HEK293 (cell line): ENCODE measurements at regions not wholly inside any gene's neighbourhood (a gene's known extent, or its start where the extent isn't known, plus 50 kb on each side); places are given as distances from the start of the nearest gene placed in this dataset.

Experiments
- CTCF ChIA-PET: fragments of 350-600 bp; formaldehyde crosslinking; extraction: SDS; loops from one replicate; lab custom pipeline; 2021; ENCODE audit warnings: antibody characterized with exemption; lab: Yijun Ruan, JAX
- POLR2A ChIA-PET: fragments of 300-600 bp; formaldehyde crosslinking; extraction: SDS; loops from one replicate; lab custom pipeline; 2020; ENCODE audit warnings: antibody characterized with exemption, inconsistent platforms; lab: Yijun Ruan, JAX
- H3K27ac ChIP-seq: fragments of 200-500 bp; sonication (Bioruptor generic); 2 replicates; pipeline ENCODE4 v1.5.1; 2014; ENCODE audit warnings: low read depth, low read length, control low read depth, inconsistent platforms; ENCODE audit errors: extremely low read depth
- H3K36me3 ChIP-seq, 2 experiments: fragments of 200-500 bp in 1 of 2; sonication (Bioruptor generic) in 1 of 2; 1 replicate in 1 of 2; 2 replicates in 1 of 2; pipeline ENCODE4 v1.5.1; 2014 to 2017; ENCODE audit warnings: inconsistent platforms in 2 of 2, low read length in 2 of 2; ENCODE audit not compliant: control insufficient read depth in 2 of 2, insufficient read depth in 1 of 2
- H3K4me1 ChIP-seq: fragments of 200-500 bp; sonication (Bioruptor generic); 2 replicates; pipeline ENCODE4 v1.5.1; 2014; ENCODE audit warnings: mild to moderate bottlenecking, low read length, inconsistent platforms; ENCODE audit not compliant: control insufficient read depth, insufficient read depth
- H3K4me3 ChIP-seq: 2 replicates; pipeline ENCODE4 v1.5.1; 2011; ENCODE audit warnings: low read depth, mild to moderate bottlenecking, control low read depth, low read length, moderate library complexity
- H3K9me3 ChIP-seq: fragments of 200-500 bp; sonication (Bioruptor generic); 2 replicates; pipeline ENCODE4 v1.5.1; 2014; ENCODE audit warnings: low read depth, low read length, inconsistent platforms; ENCODE audit not compliant: control insufficient read depth, insufficient read depth
- GFI1B ChIP-seq: fragments of 450-650 bp; formaldehyde crosslinking; IDR thresholded peaks from 2 replicates; pipeline ENCODE4 v1.5.1; 2016; ENCODE audit warnings: missing biosample characterization, missing genetic modification characterization
- KLF17 ChIP-seq: fragments of 450-650 bp; formaldehyde crosslinking; IDR thresholded peaks from 2 replicates; pipeline ENCODE4 v1.5.1; 2016; ENCODE audit warnings: missing biosample characterization, missing genetic modification characterization
- MEIS1 ChIP-seq: sonication (generic); formaldehyde crosslinking; IDR thresholded peaks from 2 replicates; pipeline ENCODE4 v1.8.1; 2022; ENCODE audit warnings: missing genetic modification reagents, mild to moderate bottlenecking, borderline replicate concordance
- OSR2 ChIP-seq: fragments of 450-650 bp; formaldehyde crosslinking; IDR thresholded peaks from 2 replicates; pipeline ENCODE4 v1.5.1; 2016; ENCODE audit warnings: missing biosample characterization, missing genetic modification characterization
- OVOL3 ChIP-seq: fragments of 450-650 bp; formaldehyde crosslinking; IDR thresholded peaks from 2 replicates; pipeline ENCODE4 v1.5.1; 2016; ENCODE audit warnings: missing biosample characterization, missing genetic modification characterization
- PRDM2 ChIP-seq: fragments of 450-650 bp; formaldehyde crosslinking; IDR thresholded peaks from 2 replicates; pipeline ENCODE4 v1.5.1; 2016; ENCODE audit warnings: missing biosample characterization, missing genetic modification characterization, borderline replicate concordance
- RBAK ChIP-seq: fragments of 450-650 bp; formaldehyde crosslinking; IDR thresholded peaks from 2 replicates; pipeline ENCODE4 v1.5.1; 2016; ENCODE audit warnings: missing biosample characterization, missing genetic modification characterization
- REST ChIP-seq: fragments of 450-650 bp; formaldehyde crosslinking; IDR thresholded peaks from 2 replicates; pipeline ENCODE4 v1.5.1; 2016; ENCODE audit warnings: missing biosample characterization, missing genetic modification characterization
- ZNF10 ChIP-seq: fragments of 450-650 bp; formaldehyde crosslinking; IDR thresholded peaks from 2 replicates; pipeline ENCODE4 v1.5.1; 2017; ENCODE audit warnings: missing biosample characterization, missing genetic modification characterization
- ZNF114 ChIP-seq: fragments of 450-650 bp; formaldehyde crosslinking; IDR thresholded peaks from 2 replicates; pipeline ENCODE4 v1.5.0; 2017; ENCODE audit warnings: missing biosample characterization, missing genetic modification characterization
- ZNF133 ChIP-seq: fragments of 450-650 bp; formaldehyde crosslinking; IDR thresholded peaks from 2 replicates; pipeline ENCODE4 v1.5.1; 2016; ENCODE audit warnings: missing biosample characterization, missing genetic modification characterization
- ZNF19 ChIP-seq: fragments of 450-650 bp; formaldehyde crosslinking; IDR thresholded peaks from 2 replicates; pipeline ENCODE4; 2016; ENCODE audit warnings: missing biosample characterization, missing genetic modification characterization, low read depth
- ZNF274 ChIP-seq, 2 experiments: fragments of 200-500 bp in 1 of 2; fragments of 450-650 bp in 1 of 2; sonication (Bioruptor generic) in 1 of 2; formaldehyde crosslinking in 1 of 2; IDR thresholded peaks; 2 replicates each; pipeline versions ENCODE4 v1.5.1 to v1.6.1; 2014 to 2016; ENCODE audit warnings: borderline replicate concordance in 1 of 2, inconsistent platforms in 1 of 2, low read length in 1 of 2, missing biosample characterization in 1 of 2, missing genetic modification characterization in 1 of 2
- ZNF366 ChIP-seq: fragments of 450-650 bp; formaldehyde crosslinking; conservative IDR thresholded peaks from 2 replicates; pipeline ENCODE4 v1.5.1; 2016; ENCODE audit warnings: missing biosample characterization, missing genetic modification characterization
- ZNF391 ChIP-seq: fragments of 450-650 bp; formaldehyde crosslinking; IDR thresholded peaks from 2 replicates; pipeline ENCODE4 v1.5.1; 2016; ENCODE audit warnings: low read depth, missing biosample characterization, missing genetic modification characterization, borderline replicate concordance
- ZNF394 ChIP-seq: fragments of 450-650 bp; formaldehyde crosslinking; IDR thresholded peaks from 2 replicates; pipeline ENCODE4 v1.5.1; 2016; ENCODE audit warnings: missing biosample characterization, missing genetic modification characterization, mild to moderate bottlenecking, moderate library complexity, borderline replicate concordance
- ZNF48 ChIP-seq: fragments of 450-650 bp; formaldehyde crosslinking; IDR thresholded peaks from 2 replicates; pipeline ENCODE4 v1.5.1; 2016; ENCODE audit warnings: missing biosample characterization, missing genetic modification characterization
- ZNF501 ChIP-seq: fragments of 450-650 bp; formaldehyde crosslinking; IDR thresholded peaks from 2 replicates; pipeline ENCODE4 v1.5.1; 2016; ENCODE audit warnings: missing biosample characterization, missing genetic modification characterization
- ZNF530 ChIP-seq: fragments of 450-650 bp; formaldehyde crosslinking; IDR thresholded peaks from 2 replicates; pipeline ENCODE4 v1.5.1; 2016; ENCODE audit warnings: low read depth, missing biosample characterization, missing genetic modification characterization
- ZNF626 ChIP-seq: fragments of 450-650 bp; sonication (Bioruptor Pico); formaldehyde crosslinking; IDR thresholded peaks from 2 replicates; pipeline ENCODE4 v1.5.1; 2018; ENCODE audit warnings: missing biosample characterization, missing genetic modification characterization, inconsistent platforms
- ZNF660 ChIP-seq: fragments of 450-650 bp; IDR thresholded peaks from 2 replicates; pipeline ENCODE4 v1.5.1; 2018; ENCODE audit warnings: missing biosample characterization, mild to moderate bottlenecking, missing genetic modification characterization
- ZNF785 ChIP-seq: fragments of 450-650 bp; formaldehyde crosslinking; IDR thresholded peaks from 2 replicates; pipeline ENCODE4 v1.5.1; 2016; ENCODE audit warnings: missing biosample characterization, missing genetic modification characterization
- ZNF837 ChIP-seq: fragments of 450-650 bp; formaldehyde crosslinking; IDR thresholded peaks from 2 replicates; pipeline ENCODE4 v1.5.1; 2016; ENCODE audit warnings: missing biosample characterization, missing genetic modification characterization
- ZSCAN23 ChIP-seq: fragments of 450-650 bp; formaldehyde crosslinking; IDR thresholded peaks from 2 replicates; pipeline ENCODE4 v1.5.1; 2016; ENCODE audit warnings: missing biosample characterization, missing genetic modification characterization

- TF ChIP-seq REST (tag by site-specific recombination) (no peak), RBAK (tag by site-specific recombination) (no peak), KLF17 (tag by site-specific recombination) (no peak), ZSCAN23 (tag by site-specific recombination) (no peak), PRDM2 (tag by site-specific recombination) (no peak), ZNF48 (tag by site-specific recombination) (no peak), OSR2 (no peak)
Observed at GRCh38 chr6:139635401-139636130, 261.1 kb upstream of the CITED2 start (continued).

GRCh38 chr6:139632840-139633239 is 258.4 kb upstream of the CITED2 start:
- no peak for TF ChIP-seq OVOL3 (tag by site-specific recombination)
- TF ChIP-seq ZNF19 (tag by site-specific recombination), result no peak
- TF ChIP-seq RBAK (tag by site-specific recombination), result no peak
- TF ChIP-seq ZNF394 (tag by site-specific recombination), result no peak
- no peak for TF ChIP-seq ZNF10
- no peak for TF ChIP-seq ZNF501 (tag by site-specific recombination)
- TF ChIP-seq GFI1B (tag by site-specific recombination), result no peak
- TF ChIP-seq ZNF366 (tag by site-specific recombination), result no peak
- TF ChIP-seq ZNF391 (tag by site-specific recombination), result no peak
- no peak for TF ChIP-seq ZNF626 (tag by site-specific recombination)
- no peak for TF ChIP-seq ZNF785 (tag by site-specific recombination)
- no peak for TF ChIP-seq ZNF133
- no peak for TF ChIP-seq ZNF530 (tag by site-specific recombination)
- TF ChIP-seq MEIS1 (CRISPR knock-in tag), result no peak
- no peak for TF ChIP-seq ZNF660 (tag by site-specific recombination)
- TF ChIP-seq ZNF274 (IDR thresholded peaks at IDR 0.05; ENCODE audit: low read length), result no peak
- TF ChIP-seq ZNF274 (tag by site-specific recombination; IDR thresholded peaks at IDR 0.05; ENCODE audit: borderline replicate concordance), result no peak
- TF ChIP-seq ZNF837, result no peak
- no peak for TF ChIP-seq ZNF114 (tag by site-specific recombination)
- no peak for TF ChIP-seq ZNF48 (tag by site-specific recombination)
- TF ChIP-seq, all 188 proteins: peak for 0
- Histone ChIP-seq H3K9me3 (no peaks in the 10 kb centered on the region), H3K27ac (no peak overlapping the region), H3K36me3 (no peaks in the 10 kb centered on the region), H3K4me1 (no peaks in the 10 kb centered on the region), H3K4me3 (no peak overlapping the region)
- ChIA-PET CTCF (interaction anchor here (0.6 kb wide), 2 partner anchors 776 to 1040 kb away, joined by 3 read pairs; no protein-coding TSS in a partner anchor), POLR2A (interaction anchor here (1.0 kb wide), 1 partner anchor 258 kb away, joined by 5 read pairs; the partner anchor contains the start of gene CITED2)
